ENCODE measurements at regions not wholly inside any gene's neighbourhood (a gene's known extent, or its start where the extent isn't known, plus 50 kb on each side); places are given as distances from the start of the nearest gene placed in this dataset.

GRCh38 chr13:95498886-95499285 is 53.6 kb upstream of the CLDN10 start:
- DNase-seq (ENCODE audit: low read depth), result no peak

GRCh38 chr13:95499811-95500712 is 52.5 kb upstream of the CLDN10 start:
- DNase-seq (ENCODE audit: low read depth), result no peak

- no peak for DNase-seq (ENCODE audit: low read depth)
Observed at GRCh38 chr13:95502216-95502615, 50.3 kb upstream of the CLDN10 start.
